Inferior parietal cortex (tissue), 1 donor: ENCODE measurements at regions not wholly inside any gene's neighbourhood (a gene's known extent, or its start where the extent isn't known, plus 50 kb on each side); places are given as distances from the start of the nearest gene placed in this dataset.
"Not testable (repeated sequence)": the region's sequence is repeated elsewhere in the genome, so short reads cannot be mapped to it uniquely, and the experiment has no call there.

ENCODE experiments used
- DNase-seq: peaks from one replicate; pipeline ENCODE4 v3.0.0-alpha.2; 2016; ENCODE audit errors: extremely low spot score

DNA sequence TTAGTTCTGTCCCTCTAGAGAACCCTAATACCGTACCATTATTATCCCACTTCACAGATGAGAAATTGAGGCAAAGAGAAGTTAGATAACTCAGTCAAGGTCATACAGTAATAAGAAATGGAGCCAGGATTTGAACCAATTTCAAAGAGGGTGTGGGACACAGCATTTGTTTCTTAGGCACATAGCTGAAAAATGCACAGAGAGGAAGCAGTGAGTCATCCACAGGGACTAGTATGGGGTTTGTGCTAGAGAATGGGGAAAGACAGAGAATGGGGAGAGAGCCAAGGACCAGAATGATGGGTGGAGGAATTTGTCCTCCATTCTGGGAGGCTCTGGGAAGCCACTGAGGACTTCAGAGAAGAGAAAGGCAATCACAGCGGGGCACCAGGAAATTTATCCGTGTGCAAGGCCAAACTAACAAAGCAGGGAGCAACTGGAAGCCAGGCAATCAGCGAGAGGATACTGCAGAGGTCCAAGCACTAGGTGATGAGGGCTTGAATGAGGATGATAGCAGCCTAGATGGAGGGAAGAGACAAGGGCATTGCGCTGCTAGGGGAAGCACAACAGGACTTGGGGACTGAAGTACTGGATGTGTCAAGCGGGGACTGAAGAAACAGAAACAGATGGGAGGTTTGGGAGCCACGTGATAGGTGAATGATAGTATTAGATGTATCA, 78.1 kb upstream of the ZFHX3 start:
- DNase-seq: no peak

DNA sequence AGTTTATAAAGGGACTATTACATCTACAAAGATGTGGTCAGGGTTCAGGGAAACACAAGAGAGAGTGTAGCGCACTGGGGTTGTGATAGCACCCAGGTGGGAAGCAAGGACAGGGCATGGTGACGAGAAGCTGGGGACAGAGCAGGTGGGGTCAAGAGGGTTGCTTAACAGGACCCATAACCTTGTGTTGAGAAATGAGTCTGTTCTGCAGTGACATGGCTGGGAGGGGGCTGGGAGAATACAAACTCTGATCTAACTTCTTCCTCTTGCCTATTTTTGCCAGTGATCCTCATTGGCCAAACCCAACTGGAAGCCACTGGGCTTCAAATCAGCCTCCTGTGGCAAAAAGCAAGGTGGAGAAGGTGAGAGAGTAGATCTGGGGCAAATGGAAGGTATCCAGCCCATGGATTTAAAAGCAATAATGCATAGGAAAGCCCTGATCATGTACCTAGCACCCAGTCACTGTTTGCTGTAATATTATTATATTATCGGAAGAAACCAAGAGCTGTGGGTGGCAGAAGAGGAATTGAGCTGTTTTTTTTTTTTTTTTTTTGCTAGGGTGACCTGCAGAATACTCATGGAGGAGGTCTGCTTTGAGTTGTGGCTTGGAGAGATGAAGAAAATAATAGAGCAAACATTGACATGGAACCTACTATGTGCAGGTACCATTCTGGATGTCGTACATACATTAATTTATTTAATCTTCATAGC, 76.9 kb upstream of the ZFHX3 start:
- no peak for DNase-seq

DNA sequence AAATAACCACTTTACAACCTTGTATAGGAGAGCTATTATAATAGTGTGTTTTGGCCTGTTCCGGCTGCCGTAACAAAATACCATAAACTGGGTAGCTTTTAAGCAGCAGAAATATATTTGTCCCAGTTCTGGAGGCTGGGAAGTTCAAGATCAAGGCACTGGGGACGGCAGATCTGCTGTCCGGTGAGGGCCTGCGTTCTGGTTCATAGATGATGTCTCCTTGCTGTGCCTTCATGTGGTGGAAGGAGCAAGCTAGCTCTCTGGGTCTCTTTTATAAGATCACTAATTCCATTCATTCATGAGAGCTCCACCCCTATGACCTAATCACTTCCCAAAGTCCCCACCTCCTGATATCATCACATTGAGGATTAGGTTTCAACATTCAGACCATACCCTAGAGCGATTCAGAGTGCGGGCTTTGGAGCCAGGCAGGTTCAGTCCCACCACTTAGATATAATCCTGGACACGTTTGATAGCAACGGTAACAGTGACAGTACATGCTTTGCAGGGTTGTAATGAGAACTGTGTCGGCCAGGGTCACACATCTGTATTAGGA, 76.2 kb upstream of the ZFHX3 start:
- DNase-seq: no peak

DNA sequence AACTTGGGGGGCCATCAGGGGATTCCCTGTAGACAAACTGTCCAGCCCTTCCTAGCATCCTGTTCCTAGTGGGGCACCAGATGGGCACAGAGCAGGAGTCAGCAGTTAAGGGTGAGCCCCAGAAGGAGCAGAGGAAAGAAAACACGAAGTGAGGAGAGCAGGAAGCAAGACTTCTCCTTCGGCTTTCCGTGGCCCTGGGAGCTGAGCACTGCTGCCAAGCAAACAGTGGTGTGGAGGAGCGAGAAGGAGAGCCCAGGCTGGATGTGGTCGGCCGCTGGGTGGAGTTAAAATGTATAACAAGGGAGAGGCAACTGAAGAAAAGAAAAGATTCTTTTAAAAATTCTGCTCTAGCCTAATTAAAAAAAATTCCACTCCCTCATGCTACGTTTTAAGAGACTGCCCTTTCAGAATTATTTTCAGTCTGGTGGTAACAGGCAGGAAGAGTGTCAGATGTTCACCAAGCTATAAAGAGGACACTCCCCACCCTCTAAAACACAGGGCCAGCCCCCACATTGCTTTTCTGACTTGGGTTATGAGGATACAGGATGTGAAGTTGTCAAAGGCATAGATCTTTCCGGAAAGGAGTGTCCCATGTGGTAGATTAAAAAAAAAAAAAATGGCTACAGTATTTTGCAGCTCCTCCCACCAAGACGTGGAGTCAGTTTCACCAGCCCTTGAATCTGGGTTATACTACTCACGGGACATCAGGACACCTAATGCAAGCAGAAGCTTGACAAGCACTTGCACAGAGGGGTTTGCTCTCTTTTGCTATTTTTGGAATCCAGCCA, 74.9 kb upstream of the ZFHX3 start:
- no peak for DNase-seq

DNA sequence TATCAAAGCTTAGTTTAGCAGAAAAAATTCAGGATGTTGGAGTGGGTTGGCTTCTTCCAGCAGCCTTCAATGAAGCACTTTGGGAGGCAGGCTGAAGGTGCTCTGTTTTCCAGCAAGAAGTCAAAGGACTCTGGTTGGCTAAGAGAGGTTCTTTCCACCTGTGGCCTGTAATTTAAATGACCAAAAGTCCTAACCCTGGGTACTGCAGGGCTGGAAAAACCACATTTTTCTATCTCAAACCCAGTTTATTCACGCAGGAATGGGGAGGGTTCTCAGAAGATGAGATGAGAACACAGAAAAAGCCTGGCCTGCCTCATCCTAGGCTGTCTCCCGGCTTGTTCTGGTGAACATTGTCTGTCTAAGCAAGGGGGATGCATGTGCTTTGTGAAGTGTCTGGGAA, 68.6 kb upstream of the ZFHX3 start:
- DNase-seq: no peak

DNA sequence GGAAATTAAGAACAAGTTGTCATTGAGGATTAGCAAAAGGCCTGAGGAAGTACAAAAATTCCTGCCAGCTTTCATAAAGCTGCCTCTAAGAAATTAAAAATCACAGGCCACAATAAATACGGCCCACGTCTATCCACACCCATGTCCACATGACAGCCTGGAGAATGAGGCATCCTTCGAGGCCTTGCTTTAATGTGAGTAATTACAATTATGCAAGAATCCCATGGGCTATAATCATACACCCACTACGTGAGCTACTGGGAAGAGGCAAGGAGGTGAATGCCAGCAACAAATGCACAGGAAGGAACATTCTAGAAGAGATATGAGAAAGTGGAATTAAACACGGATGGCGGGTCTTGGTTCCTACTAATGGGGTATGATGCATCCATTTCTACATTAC, 65.4 kb upstream of the ZFHX3 start:
- DNase-seq: no peak

DNA sequence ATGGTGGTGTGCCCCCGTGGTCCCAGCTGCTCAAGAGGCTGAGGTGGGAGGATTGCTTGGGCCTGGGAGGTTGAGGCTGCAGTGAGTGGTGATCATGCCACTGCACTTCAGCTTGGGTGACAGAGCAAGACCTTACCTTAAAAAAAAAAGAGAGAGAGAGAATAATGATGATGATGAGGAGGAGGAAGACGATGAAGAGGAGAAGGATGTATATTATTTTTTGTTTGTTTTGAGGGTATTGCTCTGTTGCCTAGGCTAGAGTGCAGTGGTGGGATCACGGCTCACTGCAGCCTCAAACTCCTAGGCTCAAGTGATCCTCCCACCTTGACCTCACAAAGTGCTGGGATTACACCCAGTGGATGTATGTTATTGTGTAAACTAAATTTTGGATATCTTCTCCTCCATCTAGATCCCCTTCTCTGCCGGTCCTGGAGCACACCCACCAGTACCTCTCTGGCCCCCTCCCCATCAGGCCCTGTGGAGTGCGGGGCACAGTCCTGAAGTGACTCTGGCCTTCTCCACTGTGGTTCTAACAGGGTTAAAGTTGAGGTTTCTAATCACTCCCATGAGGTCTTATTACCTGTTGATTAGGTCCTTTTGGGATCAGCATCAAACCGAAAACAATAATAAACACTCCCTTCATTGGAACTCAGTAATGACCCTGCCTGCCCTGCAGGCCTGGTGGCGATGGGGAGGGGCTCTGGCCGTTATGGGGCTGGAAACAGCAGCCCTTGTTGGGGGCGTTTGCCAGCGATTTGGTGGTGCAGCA, 60.5 kb upstream of the ZFHX3 start:
- no peak for DNase-seq

DNA sequence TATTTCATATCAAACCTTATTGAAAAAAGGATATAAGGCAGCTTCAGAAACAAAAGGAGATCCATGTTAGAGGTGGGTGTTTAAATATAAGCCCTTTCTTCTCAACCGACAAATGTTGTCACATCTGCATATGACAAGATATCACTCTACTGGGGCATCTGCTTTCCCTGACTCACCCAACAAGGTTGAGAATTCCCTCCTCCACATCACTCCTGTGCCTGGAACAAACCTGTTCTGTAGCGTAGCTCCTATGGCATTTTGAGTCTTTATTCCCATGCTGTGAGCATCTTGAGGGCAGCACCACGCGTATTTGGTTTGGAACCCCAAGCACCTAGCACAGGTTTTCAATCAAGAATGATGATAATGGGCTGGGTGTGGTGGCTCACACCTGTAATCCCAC, 59.4 kb upstream of the ZFHX3 start:
- DNase-seq: no peak

DNA sequence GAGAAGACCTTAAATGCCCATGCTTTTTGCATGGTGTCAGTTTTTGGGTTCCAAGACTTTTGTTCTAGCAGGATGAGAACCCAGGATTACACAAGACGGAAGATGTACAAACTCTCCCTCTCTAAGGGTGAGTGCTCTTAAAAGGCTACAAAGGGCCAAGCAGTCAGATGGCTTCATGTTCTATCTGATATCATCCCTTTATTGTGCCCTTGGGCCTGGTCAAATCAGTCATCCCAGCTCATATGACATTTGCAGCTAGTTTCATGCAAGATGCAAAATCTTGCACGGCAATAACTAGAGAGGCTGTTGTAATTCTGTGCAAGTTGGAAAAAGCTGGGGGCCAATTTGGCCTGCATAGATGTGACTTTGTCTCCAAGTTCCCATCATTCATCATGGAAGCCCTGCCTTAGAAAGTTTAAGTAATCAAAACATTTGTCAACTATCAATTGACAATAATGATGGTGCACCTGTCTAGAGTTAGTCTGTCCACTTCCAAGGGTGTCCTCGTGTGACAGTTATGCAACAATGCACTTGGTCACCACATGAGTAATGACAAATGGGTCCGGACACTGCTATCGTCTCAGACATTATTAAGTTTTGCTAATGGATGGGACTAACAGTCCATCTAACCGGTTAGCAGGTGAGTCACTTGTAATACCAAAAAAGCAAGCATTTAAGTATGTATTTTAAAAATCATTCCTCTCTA, 58.6 kb upstream of the ZFHX3 start:
- no peak for DNase-seq

DNA sequence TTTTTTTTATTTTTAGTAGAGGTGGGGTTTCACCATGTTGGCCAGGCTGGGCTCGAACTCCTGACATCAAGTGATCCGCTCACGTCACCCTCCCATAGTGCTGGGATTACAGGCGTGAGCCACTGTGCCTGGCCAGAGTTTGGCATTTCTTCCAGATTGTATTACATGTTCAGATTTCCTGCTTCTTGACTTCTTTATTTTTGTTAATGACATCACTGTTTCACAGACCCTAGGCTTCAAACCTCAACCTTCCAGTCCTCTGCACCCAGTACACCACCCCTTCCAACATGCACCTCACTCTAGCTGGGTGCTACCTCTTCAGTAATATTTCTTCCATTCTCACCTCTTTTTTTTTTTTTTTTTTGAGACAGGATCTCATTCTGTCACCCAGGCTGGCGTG, 53.6 kb upstream of the ZFHX3 start:
- no peak for DNase-seq

DNA sequence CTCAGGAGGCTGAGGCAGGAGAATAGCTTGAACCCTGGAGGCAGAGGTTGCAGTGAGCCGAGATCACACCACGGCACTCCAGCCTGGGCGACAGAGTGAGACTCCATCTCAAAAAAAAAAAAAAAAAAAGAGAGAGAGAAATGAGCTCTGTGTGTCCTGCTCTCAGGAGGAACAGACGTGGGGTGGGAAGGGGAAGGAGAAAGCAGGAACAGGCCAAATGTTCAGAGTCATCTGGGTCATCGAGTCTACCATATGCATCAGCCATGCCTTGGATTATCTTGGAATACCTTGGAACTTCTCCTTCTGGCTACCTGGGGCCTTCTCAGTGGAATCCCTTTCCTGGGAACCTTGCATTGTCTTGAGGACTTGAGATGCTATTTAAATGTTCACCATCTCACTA, 51.7 kb upstream of the ZFHX3 start:
- DNase-seq: not testable (repeated sequence)
